Activated CD4-positive, alpha-beta T cell treated with anti-CD3 and anti-CD28 coated beads, Interleukin-2, amount 50 U/mL, for 16 hours (primary cell): ENCODE measurements at regions not wholly inside any gene's neighbourhood (a gene's known extent, or its start where the extent isn't known, plus 50 kb on each side); places are given as distances from the start of the nearest gene placed in this dataset.
"Not testable (repeated sequence)": the region's sequence is repeated elsewhere in the genome, so short reads cannot be mapped to it uniquely, and the experiment has no call there.

Experiments used
- DNase-seq: peaks from one replicate; pipeline ENCODE4 v3.0.0-alpha.2; 2020

GRCh38 chr5:138646671-138647070 lies 71.5 kb upstream of the HSPA9 start:
- no peak for DNase-seq

DNA sequence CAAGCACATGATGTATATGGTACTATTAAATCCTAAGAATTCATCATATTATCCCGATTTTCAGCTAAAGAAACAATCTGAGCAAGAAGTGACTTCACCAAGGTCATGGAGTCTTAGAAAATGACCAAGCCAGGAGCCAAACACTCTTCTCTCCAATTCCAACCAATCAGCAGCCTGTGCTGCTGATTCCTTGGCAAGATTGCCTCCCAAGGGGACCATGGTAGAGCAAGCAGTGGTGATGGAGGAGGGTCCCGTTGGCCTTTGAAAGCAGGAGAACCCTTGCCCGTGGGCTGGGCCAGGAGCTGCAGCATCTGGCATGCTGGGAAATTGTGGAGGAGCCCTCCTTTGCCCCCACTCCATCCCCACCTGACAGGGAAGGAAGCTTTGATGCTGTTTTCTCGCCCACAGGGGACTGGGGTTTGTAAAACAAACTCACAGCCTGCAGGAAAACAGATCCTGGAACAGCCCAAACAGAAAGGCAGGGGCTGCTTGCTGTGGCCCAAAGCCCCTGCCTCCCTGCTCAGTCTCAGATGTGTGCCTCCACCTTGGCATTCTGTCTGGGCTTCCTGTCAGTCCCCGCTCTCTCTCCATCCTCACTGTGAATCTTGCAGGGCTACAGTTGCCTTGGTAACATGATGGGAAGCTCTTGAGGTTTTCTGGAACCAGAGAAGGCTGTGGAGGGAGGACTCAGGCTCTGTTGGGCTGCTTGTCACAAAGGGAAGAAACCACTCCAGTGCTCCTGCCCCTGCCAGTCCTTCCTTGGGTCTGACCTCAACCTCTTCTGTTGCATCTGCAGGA lies 70.8 kb upstream of the HSPA9 start:
- no peak for DNase-seq

DNA sequence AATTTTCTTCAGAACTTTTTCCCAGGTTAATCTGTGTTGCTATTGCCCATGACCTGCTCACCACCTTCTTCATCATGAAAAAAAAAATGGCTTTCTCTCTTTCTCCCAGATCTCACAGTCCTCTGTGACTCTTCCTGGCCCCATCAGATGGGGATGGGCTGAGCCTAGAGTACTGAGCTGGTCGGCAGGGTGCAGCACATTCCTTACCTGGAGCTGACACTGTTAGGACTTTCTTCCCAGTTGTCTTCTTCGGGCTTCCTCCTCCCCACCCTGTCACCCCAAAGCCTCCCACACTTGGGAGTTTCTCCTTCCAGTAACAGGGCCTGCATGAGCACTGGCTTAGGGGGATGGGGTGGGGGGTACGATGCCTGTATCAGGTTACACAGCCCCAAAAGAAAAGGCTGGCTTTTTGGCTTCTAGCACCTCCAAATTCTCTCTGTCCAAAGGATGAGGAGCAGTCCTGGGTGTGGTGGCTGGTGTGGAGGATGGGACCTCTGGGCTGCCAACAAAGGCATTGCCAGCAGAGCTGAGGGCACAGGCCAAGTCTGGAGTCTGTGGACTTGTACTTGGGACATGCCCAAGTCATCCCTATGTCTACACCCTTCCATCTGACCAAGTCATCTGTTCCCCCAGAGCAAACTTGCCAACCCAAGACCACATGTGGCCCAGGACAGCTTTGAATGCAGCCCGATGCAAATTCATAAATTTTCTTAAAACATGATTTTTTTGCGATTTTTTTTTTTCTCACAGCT lies 68.0 kb upstream of the HSPA9 start:
- no peak for DNase-seq

DNA sequence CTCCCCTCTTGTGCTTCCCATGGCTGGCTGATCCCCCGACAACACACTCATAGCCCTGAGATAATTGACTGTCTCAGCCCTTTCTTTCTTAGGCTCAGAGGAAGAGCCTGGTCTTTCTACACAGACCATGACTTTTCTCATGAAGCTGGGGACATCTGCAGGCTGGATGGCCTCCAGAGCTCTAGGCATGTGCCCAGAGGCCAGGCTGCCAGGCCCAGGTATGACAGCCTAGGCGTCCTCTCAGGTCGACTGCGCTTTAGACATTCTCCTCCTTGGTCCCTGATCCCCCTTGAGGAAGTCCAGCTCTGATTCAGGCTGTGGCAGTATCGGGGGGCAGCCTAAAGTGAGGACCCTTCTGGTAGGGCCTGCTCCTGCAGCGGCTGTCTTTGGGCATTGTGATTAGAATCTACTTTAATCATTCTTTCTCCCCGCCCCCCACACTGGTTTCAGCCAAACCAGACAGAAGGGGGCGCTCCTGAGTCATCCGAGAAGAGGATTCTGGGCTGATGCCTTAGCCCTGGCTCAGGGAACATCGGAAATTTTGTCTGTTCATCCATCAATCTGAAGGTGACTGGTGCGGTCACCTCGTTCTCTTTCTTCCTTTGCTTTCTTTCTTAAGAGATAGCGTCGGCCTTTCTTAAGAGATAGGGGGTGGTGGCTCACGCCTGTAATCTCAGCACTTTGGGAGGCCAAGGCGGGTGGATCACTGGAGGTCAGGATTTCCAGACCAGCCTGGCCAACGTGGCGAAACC lies 66.5 kb upstream of the HSPA9 start:
- DNase-seq = peak; percentile 77

- DNase-seq = no peak
Observed at GRCh38 chr5:138640646-138641254, 65.5 kb upstream of the HSPA9 start.

DNA sequence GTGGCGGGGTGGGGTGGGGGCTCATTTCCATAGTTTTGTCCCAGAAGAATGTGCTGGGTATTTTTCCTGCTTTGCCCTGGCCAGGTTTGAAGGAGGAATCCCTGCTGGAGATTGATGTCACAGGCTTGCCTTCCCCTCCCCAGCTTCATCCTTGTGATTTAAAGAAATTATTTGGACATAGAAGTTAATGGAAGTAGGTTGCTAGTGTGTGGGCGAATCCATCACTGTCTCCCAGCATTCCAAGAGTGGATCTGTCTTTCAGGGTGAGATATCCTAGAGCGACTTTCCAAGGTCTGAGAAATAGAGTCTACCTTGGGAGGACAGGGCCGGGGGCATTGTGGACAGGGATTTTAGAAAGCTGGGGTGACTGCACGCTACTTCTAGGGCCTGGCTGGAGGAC lies 64.9 kb upstream of the HSPA9 start:
- no peak for DNase-seq

DNA sequence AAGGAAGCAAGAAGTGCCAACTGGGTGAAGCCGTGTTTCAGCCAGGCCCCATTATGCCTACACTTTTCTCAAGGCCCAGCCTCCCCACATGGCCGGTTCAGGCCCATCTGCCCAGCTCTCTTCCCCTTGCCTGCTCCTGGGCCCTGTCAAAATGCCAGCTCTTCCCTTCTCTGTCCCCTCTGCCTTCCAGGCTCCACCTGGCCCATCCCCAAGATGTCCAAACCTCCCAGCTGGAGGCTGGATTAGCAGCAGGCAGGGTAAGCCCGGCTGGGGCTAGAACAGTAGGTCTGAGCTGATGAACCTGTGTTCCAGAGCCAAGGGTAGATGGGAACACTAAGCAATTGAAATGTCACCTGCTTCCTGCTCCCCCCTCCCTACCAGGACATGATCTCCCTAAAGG lies 64.1 kb upstream of the HSPA9 start:
- DNase-seq = no peak

GRCh38 chr5:138637256-138637655 lies 62.1 kb upstream of the HSPA9 start:
- no peak for DNase-seq

DNA sequence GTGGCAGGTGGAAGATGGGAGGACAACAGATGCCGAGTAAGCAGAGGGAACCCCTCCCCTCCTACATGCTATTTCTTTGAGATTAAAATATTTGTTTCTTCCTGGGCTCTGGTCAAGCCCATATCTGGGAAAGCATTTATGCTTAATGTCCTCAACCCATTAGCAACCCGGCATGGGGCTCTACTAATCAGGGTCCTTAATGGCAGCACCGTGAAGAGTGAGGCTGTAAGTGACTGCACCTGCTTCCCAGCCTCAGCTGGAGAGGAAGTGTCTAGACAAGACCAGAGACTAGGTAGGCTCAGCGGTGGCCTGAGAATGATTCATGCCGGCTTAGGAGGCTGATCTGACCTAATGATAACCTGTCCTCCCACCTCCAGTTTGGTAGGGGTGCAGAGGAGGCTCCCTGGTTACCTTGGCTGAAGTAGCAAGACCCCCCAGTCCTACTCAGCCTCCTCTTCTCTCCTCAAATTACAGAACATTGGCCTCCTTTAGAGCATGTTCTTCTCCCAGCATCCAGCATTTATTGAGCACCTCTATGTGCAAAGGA lies 61.3 kb upstream of the HSPA9 start:
- DNase-seq = no peak

GRCh38 chr5:138635708-138636107 lies 60.5 kb upstream of the HSPA9 start:
- no peak for DNase-seq

- no peak for DNase-seq
Observed at GRCh38 chr5:138635265-138635664, 60.1 kb upstream of the HSPA9 start.

GRCh38 chr5:138634804-138635203 lies 59.6 kb upstream of the HSPA9 start:
- DNase-seq = not testable (repeated sequence)

DNA sequence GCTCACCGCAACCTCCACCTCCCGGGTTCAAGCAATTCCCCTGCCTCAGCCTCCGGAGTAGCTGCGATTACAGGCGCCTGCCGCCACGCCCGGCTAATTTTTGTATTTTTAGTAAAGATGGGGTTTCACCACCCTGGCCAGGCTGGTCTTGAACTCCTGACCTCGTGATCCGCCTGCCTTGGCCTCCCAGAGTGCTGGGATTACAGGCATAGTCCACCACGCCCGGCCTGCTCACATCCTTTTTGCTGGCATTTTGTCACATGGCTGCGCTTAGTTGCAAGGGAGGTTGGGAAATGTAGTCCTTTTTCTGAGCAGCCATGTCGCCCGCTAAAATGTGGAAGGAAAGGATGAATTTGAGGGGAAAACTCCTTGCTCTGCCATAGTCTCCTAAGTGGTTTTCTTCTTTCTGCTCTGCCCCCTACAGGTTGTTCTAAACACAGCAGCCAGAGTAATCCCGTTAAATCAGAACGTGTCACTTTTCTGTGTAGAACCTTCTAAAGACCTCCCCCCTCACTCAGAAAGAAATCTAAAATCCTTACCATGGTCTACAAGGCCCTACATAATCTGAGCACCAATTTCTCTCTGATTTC lies 57.8 kb upstream of the HSPA9 start:
- peak; percentile 43 for DNase-seq

- no peak for DNase-seq
Observed at GRCh38 chr5:138631096-138631928, 56.1 kb upstream of the HSPA9 start.

DNA sequence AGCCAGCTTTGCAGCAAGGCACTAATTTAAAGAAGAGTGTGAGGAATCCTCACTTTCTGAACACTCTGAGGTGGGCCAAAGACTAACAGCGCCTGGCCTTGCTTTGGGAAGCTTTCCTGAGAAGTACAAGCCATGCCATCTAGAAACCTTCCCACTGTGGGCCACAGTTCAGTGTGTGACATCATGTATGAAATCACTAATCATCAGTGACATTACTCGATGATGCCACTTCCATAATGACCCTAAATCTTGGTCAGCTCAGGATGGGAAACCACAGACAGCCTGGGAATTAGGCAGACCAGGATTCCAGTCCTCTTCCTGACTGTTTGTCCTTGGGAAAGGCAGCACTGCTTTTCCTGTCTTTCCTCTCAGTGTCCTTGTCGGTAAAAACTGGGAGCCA lies 54.2 kb upstream of the HSPA9 start:
- no peak for DNase-seq

DNA sequence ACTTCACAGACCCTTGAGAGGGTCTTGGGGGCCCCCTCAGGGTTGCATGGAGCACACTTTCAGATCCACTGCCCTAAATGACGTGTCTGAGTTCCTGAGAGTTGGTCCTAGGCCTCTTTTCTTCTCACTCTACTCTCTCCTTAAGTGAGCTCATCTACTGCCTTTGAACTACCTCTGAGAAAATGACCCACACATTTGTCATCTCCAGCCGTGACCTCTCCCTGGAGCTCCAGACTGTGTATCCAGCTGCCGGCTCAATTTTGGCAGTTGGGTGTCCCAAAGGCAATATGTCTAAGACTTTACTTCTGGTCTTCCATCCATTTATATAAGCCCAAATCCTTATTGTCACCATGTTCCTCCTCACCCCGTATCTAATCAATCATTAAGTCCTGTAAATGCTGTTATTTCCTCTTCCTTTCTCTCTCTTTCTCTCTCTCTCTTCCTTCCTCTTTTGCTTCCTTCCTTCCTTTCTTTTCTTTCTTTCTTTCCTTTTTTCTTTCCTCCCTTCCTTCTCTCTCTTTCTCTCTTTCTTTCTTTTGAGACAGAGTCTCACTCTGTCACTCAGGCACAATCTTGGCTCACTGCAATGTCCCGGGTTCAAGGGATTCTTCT lies 51.2 kb upstream of the HSPA9 start:
- no peak for DNase-seq

DNA sequence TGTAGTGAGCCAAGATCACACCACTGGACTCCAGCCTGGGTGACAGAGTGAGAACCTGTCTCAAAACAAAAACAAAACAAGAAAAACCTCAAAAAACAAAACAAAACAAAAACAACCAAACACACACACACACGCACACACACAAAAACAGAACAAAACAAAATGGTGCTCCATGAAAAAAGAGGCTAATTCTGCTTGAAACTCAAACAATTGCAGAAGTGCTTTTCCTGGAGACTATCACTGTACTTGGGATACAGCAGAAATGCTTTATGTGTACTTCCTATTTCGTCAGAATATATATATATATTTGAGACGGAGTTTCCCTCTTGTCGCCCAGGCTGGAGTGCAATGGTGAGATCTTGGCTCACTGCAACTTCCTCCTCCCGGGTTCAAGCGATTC lies 49.9 kb upstream of the HSPA9 start:
- no peak for DNase-seq
